Chondrocyte (in vitro differentiated cells): ENCODE measurements at regions not wholly inside any gene's neighbourhood (a gene's known extent, or its start where the extent isn't known, plus 50 kb on each side); places are given as distances from the start of the nearest gene placed in this dataset.

Experiments
- DNase-seq: peaks from one replicate; pipeline ENCODE4 v3.0.0; 2021; ENCODE audit warnings: mixed read lengths, low spot score
- H3K27ac Mint-ChIP-seq: one replicate; pipeline ENCODE4 v1.8.0; 2021; ENCODE audit warnings: mild to moderate bottlenecking, moderate library complexity, mixed read lengths; ENCODE audit not compliant: unreplicated experiment
- H3K27me3 Mint-ChIP-seq: 2 replicates; pipeline ENCODE4 v1.8.0; 2021; ENCODE audit warnings: low read depth, mixed read lengths
- H3K36me3 Mint-ChIP-seq: 2 replicates; pipeline ENCODE4 v1.8.0; 2021; ENCODE audit warnings: low read depth, mixed read lengths
- H3K4me1 Mint-ChIP-seq: 2 replicates; pipeline ENCODE4 v1.8.0; 2021; ENCODE audit warnings: low read depth, mild to moderate bottlenecking, mixed read lengths
- H3K4me3 Mint-ChIP-seq: one replicate; pipeline ENCODE4 v1.8.0; 2021; ENCODE audit warnings: mild to moderate bottlenecking, moderate library complexity, mixed read lengths; ENCODE audit not compliant: unreplicated experiment
- H3K9me3 Mint-ChIP-seq: 2 replicates; pipeline ENCODE4 v1.8.0; 2021; ENCODE audit warnings: low read depth, mixed read lengths
- TF ChIP-seq, protein P1 (sequence below): fragments of 200-600 bp; sonication (generic); IDR thresholded peaks from 2 replicates; pipeline ENCODE4 v1.5.0; 2021; ENCODE audit warnings: antibody characterized with exemption, mild to moderate bottlenecking, moderate library complexity

DNA sequence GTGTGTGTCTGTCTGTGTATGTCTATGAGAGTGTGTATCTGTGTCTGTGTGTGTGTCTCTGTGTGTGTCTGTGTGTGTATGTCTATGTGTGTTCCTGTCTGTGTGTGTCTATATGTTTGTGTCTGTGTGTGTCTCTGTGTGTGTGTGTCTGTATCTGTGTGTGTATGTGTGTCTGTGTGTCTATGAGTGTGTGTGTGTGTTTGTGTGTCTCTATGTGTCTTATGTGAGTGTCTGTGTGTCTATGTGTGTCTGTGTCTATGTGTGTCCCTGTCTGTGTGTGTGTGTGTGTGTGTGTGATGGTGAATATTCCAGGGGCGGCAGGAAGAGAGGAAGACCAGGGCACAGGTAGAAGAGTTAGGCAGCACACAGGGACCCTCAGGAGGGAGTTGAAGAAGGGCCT is 173.2 kb downstream of the MYCN start:
- H3K27me3 Mint-ChIP-seq: peaks cover 7% of the 10 kb centered on the region
- H3K9me3 Mint-ChIP-seq: no peaks in the 10 kb centered on the region

DNA sequence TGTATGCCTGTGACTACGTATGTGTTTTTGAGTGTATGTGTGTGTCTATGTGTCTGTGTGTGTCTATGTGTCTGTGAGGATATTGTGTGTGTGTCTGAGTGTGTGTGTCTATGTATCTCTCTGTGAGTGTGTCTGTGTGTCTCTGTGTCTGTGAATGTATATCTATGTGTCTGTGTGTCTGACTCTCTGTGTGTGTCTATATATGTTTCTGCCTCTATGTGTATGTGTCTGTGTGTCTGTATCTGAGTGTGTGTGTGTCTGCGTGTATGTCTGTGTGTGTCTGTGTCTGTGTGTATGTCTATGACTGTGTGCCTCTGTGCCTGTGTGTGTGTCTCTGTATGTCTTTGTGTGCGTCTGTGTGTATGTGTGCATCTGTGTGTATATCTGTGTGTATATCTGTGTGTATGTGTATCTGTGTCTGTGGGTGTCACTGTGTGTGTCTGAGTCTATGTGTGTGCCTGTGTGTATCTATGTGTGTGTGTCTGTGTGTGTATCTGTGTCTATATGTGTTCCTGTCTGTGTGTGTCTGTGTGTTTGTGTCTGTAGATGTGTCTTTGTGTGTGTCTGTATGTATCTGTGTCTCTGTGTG is 172.7 kb downstream of the MYCN start:
- H3K4me3 Mint-ChIP-seq: no peak overlapping the region
- no peaks in the 10 kb centered on the region for H3K9me3 Mint-ChIP-seq
- H3K27me3 Mint-ChIP-seq: peaks cover 7% of the 10 kb centered on the region
- no peak overlapping the region for H3K27ac Mint-ChIP-seq
- H3K36me3 Mint-ChIP-seq: no peaks in the 10 kb centered on the region
- no peaks in the 10 kb centered on the region for H3K4me1 Mint-ChIP-seq
- no peak for DNase-seq
- TF ChIP-seq, protein P1, sequence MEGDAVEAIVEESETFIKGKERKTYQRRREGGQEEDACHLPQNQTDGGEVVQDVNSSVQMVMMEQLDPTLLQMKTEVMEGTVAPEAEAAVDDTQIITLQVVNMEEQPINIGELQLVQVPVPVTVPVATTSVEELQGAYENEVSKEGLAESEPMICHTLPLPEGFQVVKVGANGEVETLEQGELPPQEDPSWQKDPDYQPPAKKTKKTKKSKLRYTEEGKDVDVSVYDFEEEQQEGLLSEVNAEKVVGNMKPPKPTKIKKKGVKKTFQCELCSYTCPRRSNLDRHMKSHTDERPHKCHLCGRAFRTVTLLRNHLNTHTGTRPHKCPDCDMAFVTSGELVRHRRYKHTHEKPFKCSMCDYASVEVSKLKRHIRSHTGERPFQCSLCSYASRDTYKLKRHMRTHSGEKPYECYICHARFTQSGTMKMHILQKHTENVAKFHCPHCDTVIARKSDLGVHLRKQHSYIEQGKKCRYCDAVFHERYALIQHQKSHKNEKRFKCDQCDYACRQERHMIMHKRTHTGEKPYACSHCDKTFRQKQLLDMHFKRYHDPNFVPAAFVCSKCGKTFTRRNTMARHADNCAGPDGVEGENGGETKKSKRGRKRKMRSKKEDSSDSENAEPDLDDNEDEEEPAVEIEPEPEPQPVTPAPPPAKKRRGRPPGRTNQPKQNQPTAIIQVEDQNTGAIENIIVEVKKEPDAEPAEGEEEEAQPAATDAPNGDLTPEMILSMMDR: no peak

More for the DNA sequence above, 173.2 kb downstream of the MYCN start:
- TF ChIP-seq, protein P1: no peak
- H3K27ac Mint-ChIP-seq: no peak overlapping the region
- no peaks in the 10 kb centered on the region for H3K36me3 Mint-ChIP-seq
- no peaks in the 10 kb centered on the region for H3K4me1 Mint-ChIP-seq
- no peak for DNase-seq
- H3K4me3 Mint-ChIP-seq: no peak overlapping the region

DNA sequence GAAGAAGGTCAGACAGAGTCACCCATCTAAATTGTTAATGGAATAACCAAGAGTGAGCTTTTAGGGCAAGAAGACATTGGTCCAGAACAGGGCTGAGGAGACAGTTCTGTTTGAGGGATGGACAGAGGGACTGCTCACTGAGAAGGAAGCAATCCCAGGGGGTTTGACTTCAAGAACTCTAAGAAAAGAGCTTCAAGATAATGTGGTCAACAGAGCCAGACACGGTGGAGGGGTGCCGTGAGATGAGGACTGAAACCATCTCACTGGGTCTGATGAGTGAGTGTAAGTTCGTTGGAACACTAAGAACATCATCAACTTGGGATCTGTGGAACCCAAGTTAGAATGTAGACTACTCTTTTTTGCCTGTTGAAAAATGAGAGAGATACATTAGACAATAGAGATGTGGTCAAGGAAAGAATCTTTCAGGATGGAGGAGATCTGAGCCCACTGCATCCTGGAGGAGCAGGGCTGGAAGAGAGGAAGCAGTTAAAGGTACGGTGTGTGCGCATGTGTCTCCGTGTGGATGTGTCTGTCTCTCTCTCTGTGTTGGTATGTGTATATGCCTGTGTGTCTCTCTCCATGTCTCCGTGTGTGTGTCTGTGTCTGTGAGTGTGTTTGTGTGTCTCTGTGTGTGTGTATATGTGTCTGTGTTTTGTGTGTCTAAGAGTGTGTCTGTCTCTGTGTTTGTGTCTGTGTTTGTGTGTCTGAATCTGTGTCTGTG is 172.1 kb downstream of the MYCN start:
- Mint-ChIP-seq H3K9me3 (no peaks in the 10 kb centered on the region), H3K4me1 (no peaks in the 10 kb centered on the region), H3K27ac (no peak overlapping the region), H3K27me3 (peaks cover 7% of the 10 kb centered on the region), H3K36me3 (no peaks in the 10 kb centered on the region), H3K4me3 (no peak overlapping the region)
- TF ChIP-seq, protein P1: no peak
- DNase-seq: no peak

DNA sequence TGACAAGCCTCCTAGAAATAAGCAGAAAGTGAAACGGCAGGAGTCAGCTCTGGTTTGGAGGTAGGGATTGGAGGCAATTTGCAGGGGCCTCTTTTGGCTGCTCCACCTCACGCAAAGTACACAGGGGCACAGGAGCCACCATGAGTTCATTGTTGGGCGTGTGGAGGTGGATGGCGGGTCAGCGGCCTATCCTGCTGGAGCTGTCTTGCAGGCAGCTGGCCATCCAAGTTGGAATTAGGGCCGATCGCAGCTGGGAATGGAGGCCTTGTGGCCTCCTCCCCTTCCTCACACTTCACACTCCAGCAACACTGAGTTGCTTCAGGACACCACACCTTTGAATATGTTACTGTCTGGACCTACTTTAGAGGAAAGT is 171.5 kb downstream of the MYCN start:
- H3K27me3 Mint-ChIP-seq: peaks cover 7% of the 10 kb centered on the region
- no peaks in the 10 kb centered on the region for H3K4me1 Mint-ChIP-seq
- H3K4me3 Mint-ChIP-seq: no peak overlapping the region
- TF ChIP-seq, protein P1: no peak
- no peaks in the 10 kb centered on the region for H3K36me3 Mint-ChIP-seq
- DNase-seq: no peak
- no peaks in the 10 kb centered on the region for H3K9me3 Mint-ChIP-seq
- H3K27ac Mint-ChIP-seq: no peak overlapping the region

DNA sequence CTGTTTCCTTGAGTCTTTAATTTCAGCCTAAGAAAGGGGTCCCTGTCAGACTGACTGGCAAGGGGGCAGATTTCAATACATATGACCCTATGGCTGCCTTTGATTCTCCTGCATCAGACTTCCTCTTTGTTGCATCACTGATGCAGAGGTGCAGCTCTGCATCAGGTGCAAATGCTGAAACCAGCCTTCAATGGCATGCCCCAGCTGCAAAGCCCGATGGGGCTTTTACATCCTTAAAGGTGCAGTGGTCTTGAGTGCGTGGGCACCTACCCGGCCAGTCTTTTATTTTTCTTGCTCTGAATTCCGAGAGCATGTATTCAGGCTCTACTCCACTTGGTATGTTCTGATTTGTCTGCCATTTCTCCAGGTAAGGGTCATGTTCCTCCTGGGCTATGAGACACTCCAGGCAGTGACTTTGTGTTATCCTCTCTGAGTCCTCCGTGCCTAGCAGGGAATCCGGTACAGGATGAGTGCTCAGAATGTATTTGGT is 169.5 kb downstream of the MYCN start:
- H3K27me3 Mint-ChIP-seq: peaks cover 7% of the 10 kb centered on the region
- H3K4me3 Mint-ChIP-seq: no peak overlapping the region
- no peaks in the 10 kb centered on the region for H3K36me3 Mint-ChIP-seq
- no peak for DNase-seq
- H3K9me3 Mint-ChIP-seq: no peaks in the 10 kb centered on the region
- H3K4me1 Mint-ChIP-seq: no peaks in the 10 kb centered on the region
- no peak overlapping the region for H3K27ac Mint-ChIP-seq
- TF ChIP-seq, protein P1: no peak
